ENCODE measurements at regions not wholly inside any gene's neighbourhood (a gene's known extent, or its start where the extent isn't known, plus 50 kb on each side); places are given as distances from the start of the nearest gene placed in this dataset.

GRCh38 chr6:120496661-120497060 is 837.6 kb downstream of the TBC1D32 start:
- TF ChIP-seq CTCF (CRISPR knock-in tag; IDR thresholded peaks at IDR 0.05) (no peak), TBP (CRISPR knock-in tag; IDR thresholded peaks at IDR 0.05) (no peak), ZBTB33 (CRISPR knock-in tag; IDR thresholded peaks at IDR 0.05) (no peak), ZNF747 (CRISPR knock-in tag; IDR thresholded peaks at IDR 0.05; ENCODE audit: borderline replicate concordance) (no peak), ZNF331 (CRISPR knock-in tag; IDR thresholded peaks at IDR 0.05) (no peak), EP300 (IDR thresholded peaks at IDR 0.05; ENCODE audit: low read depth in 2 of 2, low read length in 2 of 2) (no peak), EP300 (CRISPR knock-in tag; IDR thresholded peaks at IDR 0.05; ENCODE audit: borderline replicate concordance) (no peak), RBFOX2 (IDR thresholded peaks at IDR 0.05; ENCODE audit: low read depth, low read length) (no peak), ZBTB43 (CRISPR knock-in tag; conservative IDR thresholded peaks at IDR 0.05) (no peak), NFIC (IDR thresholded peaks at IDR 0.05; ENCODE audit: low read length) (no peak), SIN3A (IDR thresholded peaks at IDR 0.05; ENCODE audit: borderline replicate concordance, low read depth, low read length) (no peak), ZNF530 (CRISPR knock-in tag; IDR thresholded peaks at IDR 0.05; ENCODE audit: low read depth) (no peak), XBP1 (CRISPR knock-in tag; IDR thresholded peaks at IDR 0.05) (no peak)
